Suppressor macrophage treated with lipopolysaccharide for 4 hours (primary cell): ENCODE measurements at regions not wholly inside any gene's neighbourhood (a gene's known extent, or its start where the extent isn't known, plus 50 kb on each side); places are given as distances from the start of the nearest gene placed in this dataset.
A peak's percentile ranks its signal among the peaks of the same experiment; 100 is the strongest.
"Not testable (repeated sequence)": the region's sequence is repeated elsewhere in the genome, so short reads cannot be mapped to it uniquely, and the experiment has no call there.

Experiments used
- DNase-seq: peaks from one replicate; pipeline ENCODE4 v3.0.0-alpha.2; 2020

DNA sequence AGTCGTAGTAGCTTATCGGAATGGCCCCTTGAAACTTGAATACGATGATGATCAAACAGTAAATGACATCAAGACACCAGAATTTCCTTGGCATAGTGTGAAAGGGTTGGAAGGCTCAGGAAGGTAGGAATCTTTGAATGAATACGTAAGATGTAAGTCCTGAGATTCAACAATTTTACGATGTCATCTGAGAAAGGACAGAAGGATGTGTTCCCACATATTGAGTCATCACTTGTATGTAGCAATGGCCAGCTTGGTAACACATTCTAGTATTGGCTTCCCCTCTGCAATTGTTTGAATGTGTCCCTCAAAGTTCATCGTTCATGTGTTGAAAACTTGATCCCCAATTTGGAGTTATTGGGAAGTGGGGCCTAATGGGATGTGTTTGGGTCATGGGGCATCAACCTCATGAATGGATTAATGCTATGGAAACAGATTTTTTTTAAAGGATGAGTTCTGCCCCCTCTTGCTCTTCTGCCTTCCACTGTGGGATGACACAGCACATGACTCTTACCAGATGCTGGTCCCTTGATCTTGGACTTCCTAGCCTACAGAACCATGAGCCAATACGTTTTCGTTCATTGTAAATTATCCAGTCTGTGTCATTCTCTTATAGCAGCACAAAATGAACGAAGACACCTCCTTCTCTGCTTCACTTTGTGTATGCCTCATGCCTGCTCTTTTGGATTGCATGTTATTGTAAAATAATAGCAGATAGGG, 284.6 kb downstream of the BCAT1 start:
- peak; percentile 86 for DNase-seq

DNA sequence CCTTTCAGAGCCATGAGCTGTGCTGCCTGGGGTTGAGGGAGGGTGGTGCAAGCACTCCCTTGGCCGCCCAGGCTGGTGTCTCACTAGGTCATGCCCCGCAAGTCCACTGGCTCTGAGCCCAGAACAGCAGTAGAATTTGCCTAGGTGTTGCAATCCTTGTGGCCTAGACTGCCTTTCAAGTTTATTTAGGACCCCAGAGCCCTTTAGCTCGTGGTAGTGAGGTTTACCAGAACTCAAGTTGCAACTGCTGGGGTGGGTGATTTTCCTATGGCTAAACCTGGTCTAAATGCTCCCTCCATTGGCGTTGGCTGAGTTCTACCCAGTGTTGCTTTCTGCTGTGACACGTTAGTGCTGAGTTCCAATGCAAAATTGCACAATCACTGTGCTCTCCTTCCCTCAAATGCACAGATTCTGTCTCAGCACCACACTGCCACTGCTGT, 287.2 kb downstream of the BCAT1 start:
- DNase-seq: peak; percentile 93

DNA sequence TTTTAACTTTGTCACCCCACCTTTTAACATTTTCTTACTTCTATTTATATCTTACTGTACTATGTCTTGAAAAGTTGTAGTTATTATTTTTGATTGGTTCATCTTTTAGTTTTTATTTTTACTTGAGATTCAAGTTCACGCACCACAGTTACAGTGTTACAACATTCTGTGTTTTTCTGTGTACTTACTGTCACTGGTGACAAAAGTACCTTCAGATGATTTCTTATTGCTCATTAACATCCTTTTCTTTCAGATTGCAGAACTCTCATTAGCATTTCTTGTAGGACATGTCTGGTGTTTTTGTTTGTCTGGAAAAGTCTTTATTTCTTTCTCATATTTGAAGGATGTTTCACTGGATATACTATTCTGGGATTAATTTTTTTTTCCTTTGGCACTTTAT, 289.9 kb downstream of the BCAT1 start:
- DNase-seq: peak; percentile 75

DNA sequence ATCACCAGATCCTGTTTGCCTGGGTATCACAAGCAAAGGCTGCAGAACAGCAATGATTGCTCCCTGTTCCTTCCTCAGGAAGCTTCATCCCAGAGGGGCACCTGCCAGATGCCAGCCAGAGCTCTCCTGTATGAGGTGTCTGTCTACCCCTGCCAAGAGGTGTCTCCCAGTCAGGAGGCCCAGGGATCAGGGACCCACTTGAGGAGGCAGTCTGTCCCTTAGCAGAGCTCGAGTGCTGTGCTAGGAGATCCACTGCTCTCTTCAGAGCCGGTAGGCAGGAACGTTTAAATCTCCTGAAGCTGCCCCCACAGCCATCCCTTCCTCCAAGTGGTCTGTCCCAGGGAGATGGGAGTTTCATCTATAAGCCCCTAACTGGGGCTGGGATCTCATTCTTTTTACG, 294.6 kb downstream of the BCAT1 start:
- DNase-seq: not testable (repeated sequence)

DNA sequence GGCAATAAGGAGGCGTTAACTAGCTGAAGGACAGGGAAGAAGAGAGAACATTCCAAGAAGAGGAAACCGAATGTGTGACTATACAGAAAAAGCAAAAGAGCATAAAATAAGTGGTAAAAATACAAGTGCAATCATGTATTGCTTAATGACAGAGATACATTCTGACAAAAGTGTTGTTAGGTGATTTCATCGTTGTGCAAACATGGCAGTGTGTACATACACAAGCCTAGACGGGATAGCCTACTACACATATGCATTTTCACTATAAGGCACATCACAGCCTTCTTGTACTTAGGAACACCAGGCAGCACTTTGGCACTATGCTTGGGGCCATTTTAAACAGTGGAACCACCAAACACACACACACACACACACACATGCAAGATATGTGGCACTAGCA, 299.3 kb downstream of the BCAT1 start:
- DNase-seq: no peak

DNA sequence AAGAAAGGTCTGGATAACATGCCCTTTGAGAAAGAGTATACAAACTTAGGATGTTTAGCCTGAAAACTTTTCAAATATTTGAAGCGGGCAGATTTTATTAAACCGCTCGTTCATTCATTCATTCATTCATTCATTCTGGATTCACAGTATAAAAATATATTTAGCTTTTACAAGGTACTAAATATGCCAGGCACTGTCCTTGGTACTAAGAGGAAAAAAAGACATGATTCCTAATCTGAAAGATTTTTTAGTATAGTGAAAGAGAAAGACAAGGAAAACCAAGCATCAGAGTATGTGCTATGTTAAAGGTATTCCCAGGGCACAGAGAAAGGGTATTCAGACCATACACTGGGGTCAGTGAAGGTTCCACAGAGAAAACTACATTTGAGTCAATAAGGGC, 299.7 kb downstream of the BCAT1 start:
- DNase-seq: no peak

DNA sequence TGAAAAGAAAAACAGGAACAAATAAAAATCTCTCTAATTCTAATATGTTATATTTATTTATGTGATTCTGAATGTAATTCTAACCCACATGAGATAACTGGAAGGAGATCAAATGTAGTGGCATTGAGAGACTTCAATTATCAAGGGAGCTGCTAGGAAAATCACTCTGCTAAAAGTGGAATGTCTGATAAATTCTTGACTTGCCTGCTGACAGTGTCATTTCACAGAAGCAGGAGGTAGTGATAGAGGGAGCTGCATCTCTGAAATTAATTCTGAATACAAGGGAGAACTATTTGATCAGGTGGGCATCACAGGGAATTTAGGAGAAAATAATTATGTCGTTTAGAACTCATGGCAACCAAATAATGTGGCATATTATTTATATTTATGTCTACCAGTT, 303.6 kb downstream of the BCAT1 start:
- no peak for DNase-seq

DNA sequence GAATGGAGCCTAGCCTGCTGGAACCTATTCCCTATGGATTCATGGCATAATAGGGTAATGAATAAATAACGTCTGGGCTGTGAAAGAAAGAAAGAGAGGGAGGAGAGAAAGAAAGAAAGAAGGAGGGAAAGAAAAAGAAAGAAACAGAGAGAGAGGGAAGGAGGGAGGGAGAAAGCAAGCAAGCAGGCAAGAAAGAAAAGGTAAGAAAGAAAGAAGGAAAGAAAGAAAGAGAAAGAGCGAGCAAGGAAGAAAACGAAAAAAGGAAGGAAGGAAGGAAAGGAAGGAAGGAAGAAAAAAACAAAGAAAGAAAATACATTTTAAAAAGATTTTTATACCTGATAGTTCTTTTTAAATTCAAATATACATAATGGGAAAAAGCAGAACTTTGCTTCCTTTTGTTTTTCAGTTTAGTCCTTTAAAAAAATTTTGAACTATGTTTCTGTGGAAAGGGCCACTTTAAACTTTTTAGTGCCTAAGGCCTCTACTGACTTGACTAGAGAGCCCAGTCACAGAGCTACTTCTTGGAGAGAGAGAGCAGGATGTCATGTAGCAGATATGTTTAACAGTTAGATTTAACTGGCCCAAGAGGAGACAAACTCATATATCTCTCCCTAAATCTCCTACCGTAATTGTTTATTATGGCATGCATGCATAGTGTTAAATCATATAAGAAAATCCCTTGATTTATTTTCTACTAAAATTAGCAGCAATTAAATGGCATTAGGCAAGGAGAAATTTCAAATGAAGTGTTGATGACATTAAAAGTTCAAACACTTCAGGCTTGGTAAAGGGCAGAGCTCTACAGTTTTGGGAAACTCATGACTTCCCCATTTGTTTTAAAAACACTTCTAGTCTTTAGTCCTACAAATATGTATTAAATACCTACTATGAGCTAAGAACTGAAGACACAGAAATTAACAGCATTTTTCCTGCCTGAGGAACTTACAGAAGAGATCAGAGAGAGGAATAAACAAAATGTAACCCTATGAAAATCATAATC, 305.5 kb downstream of the BCAT1 start:
- DNase-seq: peak; percentile 33

DNA sequence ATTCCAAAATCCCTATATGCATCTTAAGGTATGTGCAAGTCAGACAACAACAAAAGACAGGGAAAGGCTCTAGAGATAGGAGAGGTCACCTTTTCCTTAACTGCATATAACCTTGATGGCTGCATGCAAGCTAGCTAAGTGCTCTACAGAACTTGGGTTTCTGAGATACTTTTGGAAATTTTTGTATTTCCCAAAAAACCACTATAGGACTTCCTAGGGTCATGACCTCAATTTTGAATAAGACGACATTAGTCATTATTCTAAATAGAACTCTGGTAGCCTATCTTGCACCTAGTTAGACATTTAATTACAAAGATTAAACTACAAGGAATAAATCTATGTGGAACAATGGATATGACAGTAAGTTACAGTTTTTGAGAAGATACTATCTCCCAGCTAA, 309.3 kb downstream of the BCAT1 start:
- no peak for DNase-seq

DNA sequence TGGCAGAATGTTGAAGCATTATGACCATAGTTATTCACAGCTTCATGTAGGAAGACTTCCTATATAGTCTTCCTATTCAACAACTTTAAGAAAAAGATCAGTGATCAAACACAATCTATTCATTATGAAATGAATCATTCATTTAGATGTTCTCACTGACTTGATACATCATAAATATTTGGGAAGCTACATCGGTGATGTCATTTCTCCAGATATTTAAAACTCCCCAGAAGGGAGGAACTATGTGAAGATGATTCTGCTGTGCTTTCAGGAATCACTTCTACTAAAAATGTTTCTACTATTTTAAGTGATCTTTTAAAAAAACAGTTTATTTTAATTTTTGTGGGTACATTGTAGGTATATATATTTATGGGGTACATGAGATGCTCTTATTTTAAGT, 316.4 kb downstream of the BCAT1 start:
- peak; percentile 38 for DNase-seq

DNA sequence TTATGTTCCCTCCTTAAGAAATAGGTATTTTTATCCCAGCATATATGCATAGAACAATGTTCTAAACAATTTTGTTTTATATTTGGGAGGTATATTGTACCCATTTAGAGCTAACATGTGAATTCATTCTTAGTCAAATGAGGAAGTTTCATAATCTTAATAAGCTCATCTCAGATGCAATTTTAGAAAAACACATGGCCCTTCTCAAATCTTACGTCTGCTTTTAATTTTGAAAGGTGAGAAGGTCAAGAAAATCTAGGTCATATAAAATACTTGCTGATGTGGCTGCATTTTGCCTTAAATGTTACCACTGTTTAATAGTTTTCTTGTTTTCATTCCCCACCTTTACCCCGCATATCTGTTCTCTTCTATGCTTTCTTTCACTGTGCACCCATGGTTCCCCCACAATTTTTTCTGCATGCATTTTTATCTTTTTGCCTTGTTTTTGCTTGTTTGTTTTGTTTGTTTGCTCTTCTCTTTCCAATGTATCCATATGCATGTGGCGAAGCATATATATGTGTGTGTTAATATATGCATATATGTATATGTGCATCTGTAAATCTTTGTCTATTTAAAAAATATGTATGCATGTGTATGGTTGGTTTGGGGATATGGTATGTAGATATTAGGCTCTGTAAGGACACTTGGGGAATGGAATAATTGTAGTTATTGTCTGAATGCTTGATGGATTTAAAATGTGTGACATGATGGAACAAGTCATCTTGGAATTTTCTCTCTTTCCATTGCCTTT, 317.1 kb downstream of the BCAT1 start:
- peak; percentile 22 for DNase-seq

DNA sequence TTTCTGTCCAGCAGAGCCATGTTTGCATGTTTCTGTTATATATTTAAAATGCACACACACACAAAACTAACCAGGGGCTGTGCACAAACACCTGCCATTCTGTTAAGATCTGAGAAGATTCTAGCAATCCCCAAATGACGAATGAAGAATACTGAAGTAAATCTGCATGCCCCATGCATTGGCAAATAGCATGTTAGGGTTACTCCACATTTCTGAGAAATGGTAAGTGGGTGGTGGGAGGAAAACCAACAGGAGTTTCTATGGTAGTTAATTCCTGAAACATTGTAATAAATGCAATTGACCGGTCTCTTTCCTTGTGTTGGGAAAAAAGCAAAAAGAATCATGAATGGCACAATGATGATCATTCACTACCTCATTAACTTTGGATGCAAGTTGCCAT, 318.0 kb downstream of the BCAT1 start:
- no peak for DNase-seq

DNA sequence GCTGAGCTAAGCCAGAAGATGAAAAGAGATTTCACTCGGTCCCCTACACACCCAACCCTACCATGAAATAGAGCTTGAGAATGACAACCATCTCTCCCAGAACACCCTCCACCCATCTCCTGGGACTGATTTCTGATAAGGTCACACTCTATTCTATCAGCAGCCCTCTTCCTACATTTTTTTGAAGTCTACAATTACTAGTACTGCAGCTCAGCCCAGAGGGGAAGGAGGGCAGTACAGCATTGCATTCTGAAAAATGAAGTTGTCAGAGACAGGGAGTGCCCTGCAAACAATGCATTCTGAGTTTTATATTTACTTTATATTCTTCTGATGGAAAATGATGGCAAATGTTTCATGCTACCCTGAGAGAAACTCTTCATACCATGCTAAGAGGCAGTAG, 318.5 kb downstream of the BCAT1 start:
- no peak for DNase-seq

DNA sequence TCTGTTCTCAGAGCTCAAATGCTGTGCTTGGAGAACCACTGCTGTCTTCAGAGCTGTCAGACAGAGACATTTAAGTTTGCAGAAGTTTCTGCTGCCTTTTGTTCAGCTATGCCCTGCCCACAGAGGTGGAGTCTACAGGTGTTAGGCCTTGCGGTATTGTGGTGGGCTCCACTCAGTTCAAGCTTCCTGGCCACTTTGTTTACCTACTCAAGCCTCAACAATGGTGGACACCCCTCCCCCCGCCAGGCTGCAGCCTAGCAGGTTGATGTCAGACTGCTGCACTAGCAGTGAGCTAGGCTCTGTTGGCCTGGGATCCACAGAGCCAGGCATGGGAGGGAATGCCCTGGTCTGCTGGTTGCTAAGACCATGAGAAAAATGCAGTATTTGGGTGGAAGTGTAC, 323.8 kb downstream of the BCAT1 start:
- DNase-seq: no peak

DNA sequence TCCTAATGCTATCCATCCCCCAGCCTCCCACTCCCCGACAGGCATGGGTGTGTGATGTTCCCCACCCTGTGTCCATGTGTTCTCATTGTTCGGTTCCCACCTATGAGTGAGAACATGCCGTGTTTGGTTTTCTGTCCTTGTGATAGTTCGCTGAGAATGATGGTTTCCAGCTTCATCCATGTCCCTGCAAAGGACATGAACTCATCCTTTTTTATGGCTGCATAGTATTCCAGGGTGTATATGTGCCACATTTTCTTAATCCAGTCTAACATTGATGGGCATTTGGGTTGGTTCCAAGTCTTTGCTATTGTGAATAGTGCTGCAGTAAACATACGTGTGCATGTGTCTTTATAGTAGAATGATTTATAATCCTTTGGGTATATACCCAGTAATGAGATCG, 328.9 kb downstream of the BCAT1 start:
- not testable (repeated sequence) for DNase-seq

DNA sequence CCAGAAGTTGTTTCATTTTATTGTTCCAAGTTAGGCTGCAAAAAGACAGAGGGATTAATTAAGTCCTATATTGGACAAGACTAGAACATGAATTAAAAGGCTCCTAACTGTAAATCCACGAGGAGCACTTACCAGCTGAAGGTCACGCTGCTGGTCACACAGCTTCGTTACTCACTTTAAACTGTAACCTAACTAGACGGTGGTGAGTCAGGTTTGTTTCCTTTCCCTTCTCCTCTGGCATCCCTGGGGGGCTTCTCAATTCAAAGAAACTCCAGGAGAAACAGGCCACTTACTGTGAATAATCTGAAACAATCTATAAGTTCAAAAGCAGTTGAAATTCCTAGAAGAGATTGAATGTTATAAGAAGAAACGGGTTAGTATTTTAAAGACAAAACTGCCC, 331.4 kb downstream of the BCAT1 start:
- no peak for DNase-seq

DNA sequence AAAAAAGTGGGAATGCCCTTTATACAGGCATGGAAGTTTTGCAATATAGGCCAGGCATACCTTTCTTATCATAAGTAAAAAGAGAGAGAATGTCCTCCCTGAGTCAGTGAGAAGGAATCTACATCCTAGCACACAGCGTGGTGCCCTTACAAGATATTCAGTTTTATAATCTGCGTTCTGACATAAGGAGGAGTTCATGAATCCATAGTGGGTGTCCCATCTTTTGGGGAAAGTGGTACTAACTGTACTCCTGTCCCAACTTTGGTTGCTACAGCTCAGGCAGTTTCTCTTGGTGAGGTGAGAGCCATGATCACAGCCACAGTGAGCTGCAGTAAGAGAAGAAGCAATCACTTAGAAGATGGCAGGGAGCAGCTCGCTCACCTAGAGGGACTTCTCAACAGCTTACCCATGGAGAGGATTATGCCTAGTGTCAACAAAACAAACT, 332.9 kb downstream of the BCAT1 start:
- no peak for DNase-seq

DNA sequence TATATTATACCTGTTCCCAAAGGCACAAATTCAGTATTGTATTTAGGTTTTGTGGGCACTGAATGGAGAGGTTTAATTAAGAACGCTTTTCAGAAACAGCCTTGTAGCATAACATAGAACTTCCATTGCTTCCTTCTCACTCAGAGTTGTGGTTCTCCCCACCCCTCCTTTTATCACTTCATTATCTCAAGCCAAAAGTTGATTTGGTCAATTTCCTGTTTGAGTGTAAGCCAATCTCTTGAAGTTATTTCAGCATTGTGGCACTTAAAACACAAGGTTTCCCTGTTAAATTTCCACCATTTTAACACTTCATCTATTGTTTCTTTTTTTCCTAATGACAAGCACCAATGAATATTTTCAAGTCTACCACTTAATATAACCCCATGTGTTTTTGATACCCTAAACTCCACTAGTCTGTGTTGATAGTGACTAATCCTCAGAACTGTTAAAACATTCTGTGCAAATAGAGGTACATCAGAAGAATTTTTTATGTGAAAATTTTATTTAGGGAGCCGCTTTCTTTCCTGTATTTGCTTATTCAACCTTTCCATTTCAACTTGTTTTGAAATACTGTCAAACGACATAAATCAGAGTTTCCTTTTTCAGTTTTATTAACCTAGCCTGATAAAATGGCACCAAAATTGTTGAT, 340.1 kb downstream of the BCAT1 start:
- DNase-seq: no peak

DNA sequence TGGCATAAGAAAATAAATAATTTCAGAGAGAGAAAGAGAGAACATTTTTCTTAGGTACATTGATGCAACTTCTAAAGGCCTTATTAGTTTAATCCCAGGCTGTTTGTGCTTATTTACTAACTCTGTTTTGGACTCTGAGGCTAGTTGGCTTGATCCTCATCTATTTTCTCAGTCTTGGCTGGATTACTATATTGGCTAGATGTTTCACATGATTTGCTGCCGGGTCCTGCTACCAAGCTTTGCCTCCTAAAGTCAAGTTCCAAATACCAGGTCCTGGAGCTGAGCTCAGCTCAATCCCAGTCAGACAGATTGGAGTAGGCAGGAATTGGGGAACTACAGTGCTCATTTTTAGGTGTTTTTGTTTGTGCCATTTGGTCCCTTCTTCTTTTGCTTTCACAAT, 340.8 kb downstream of the BCAT1 start:
- DNase-seq: no peak

DNA sequence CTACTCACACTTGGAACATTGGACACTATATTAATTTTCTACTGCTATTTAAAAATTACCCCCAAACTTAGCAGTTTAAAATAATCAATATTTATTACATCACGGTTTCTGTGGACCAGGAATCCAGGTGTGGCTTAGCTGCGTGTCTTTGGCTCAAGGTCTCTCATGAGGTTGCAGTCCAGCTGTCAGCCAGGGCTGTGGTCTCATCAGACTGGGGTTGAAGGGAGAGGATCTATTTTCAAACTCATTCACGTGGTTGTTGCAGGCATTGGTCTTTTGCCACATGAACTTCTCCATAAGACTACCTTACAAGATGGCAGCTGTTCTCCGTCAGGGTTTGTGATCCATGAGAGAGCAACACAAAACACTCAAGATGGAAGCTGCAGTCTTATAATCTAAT, 343.0 kb downstream of the BCAT1 start:
- DNase-seq: no peak

DNA sequence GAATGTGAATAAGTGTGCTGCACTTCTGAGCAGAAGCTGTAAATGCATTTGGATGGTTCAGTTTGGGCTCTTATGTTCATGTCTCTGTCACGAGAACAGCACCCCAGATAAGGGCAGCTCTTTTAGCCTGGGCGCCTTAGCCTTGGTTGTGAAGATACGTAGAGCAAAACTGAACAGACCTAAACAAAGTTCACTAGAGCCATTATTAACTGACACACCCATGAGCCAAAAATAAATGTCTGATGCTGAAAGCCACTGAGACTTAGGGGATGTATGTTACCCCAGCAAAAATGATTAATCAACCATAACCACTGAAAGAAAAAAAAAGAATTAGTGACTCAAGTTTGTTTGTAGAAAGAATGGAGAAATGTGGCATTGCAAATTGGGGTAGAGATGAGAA, 343.4 kb downstream of the BCAT1 start:
- DNase-seq: no peak

DNA sequence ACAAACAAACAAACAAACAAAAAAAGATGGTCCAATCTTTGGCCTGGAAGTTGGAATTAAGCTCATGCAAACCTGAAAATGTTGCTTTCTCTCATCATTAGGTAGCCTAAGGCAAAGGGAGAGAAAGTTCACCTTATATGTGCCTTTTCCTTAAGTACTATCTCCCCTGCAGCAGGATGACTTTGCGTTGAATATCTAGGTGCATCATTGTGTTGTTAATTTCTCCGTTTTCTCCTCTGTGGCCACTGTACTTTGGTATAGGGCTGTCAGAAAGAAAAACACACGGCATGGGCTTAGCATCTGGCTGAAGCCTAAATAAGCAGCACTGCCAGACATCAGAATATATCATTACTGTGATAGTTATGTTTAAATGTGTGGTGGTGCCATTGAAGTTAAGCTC, 345.5 kb downstream of the BCAT1 start:
- DNase-seq: no peak

DNA sequence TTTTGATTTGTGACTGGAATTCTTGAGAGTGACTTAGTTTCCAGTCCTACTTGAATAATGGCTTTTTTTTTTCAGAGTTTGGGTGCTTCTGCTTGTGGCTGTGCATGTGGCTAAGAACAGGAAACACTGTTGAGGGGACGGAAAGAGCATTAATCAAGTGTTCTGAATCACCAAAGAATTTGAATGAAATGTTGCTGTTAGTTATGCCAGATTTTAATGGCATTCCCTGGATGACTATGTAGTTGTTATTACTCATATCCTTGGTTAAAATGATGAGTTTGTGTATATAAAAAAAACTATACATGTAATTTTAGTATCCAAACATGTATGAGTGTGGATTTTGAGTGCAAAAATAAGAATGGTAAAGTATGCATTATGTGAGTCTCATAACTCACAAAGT, 347.9 kb downstream of the BCAT1 start:
- DNase-seq: peak; percentile 81
